Vagina (tissue), 2 donors: ENCODE measurements at regions not wholly inside any gene's neighbourhood (a gene's known extent, or its start where the extent isn't known, plus 50 kb on each side); places are given as distances from the start of the nearest gene placed in this dataset.

Source experiments
- DNase-seq, 2 donors: peaks; one replicate each; pipeline ENCODE4 v3.0.0-alpha.2; 2017; ENCODE audit errors: extremely low spot score in 2 of 2
- H3K27ac ChIP-seq: fragments of 200-600 bp; sonication (generic); one replicate; pipeline ENCODE4 v1.5.1; 2019
- H3K27me3 ChIP-seq: fragments of 200-600 bp; sonication (generic); one replicate; pipeline ENCODE4 v1.5.1; 2019
- H3K36me3 ChIP-seq, 2 donors: fragments of 200-600 bp; sonication (generic); one replicate each; pipeline ENCODE4 v1.5.1; 2017 to 2019
- H3K4me1 ChIP-seq: fragments of 200-600 bp; sonication (generic); one replicate; pipeline ENCODE4 v1.5.1; 2019
- H3K4me3 ChIP-seq, 2 donors: fragments of 200-600 bp; sonication (generic); 1 replicate in 1 of 2; 2 replicates in 1 of 2; pipeline ENCODE4 v1.5.1; 2016 to 2019
- H3K9me3 ChIP-seq: fragments of 200-600 bp; sonication (generic); one replicate; pipeline ENCODE4 v1.5.1; 2019
- CTCF ChIP-seq, 3 experiments: fragments of 450-650 bp in 2 of 3; fragments of 200-600 bp in 1 of 3; sonication (generic) in 1 of 3; IDR thresholded peaks; one replicate each; pipeline ENCODE4 v1.5.1; 2017 to 2019; ENCODE audit warnings: antibody characterized with exemption in 3 of 3, mild to moderate bottlenecking in 2 of 3, moderate library complexity in 2 of 3
- POLR2A ChIP-seq, 2 donors: fragments of 450-650 bp; IDR thresholded peaks; one replicate each; pipeline ENCODE4 v1.6.1; 2017; ENCODE audit warnings: antibody characterized with exemption in 2 of 2, mild to moderate bottlenecking in 2 of 2, moderate library complexity in 2 of 2
- POLR2AphosphoS5 ChIP-seq, 2 donors: sonication (generic); formaldehyde crosslinking; IDR thresholded peaks; one replicate each; pipeline ENCODE4 v1.9.0; 2017; ENCODE audit warnings: antibody characterized with exemption in 2 of 2, mild to moderate bottlenecking in 2 of 2, low read depth in 1 of 2; ENCODE audit not compliant: insufficient read depth in 1 of 2
- intact Hi-C: fragments of 100-400 bp; cut with DNase I; formaldehyde crosslinking; loops from one replicate; pipeline ENCODE4 v1.15.1; 2023

- no peaks in the 10 kb centered on the region for H3K4me1 ChIP-seq
- no peaks in the 10 kb centered on the region for H3K36me3 ChIP-seq
- H3K4me3 ChIP-seq = no peak overlapping the region
- no peaks in the 10 kb centered on the region for H3K9me3 ChIP-seq
- no peaks in the 10 kb centered on the region for H3K27me3 ChIP-seq
- DNase-seq = no peak
- no peak overlapping the region for H3K27ac ChIP-seq
- TF ChIP-seq POLR2A (IDR thresholded peaks at IDR 0.05) (no peak), CTCF (IDR thresholded peaks at IDR 0.05) (no peak), POLR2AphosphoS5 (IDR thresholded peaks at IDR 0.05; ENCODE audit: insufficient read depth in 1 of 2, low read depth in 1 of 2) (no peak)
- intact Hi-C loops = no loop called here
These were observed 101.8 kb upstream of the VEGFC start for GRCh38 chr4:176894498-176894897.

GRCh38 chr4:176896211-176896610 lies 103.5 kb upstream of the VEGFC start:
- H3K4me3 ChIP-seq = no peak overlapping the region
- DNase-seq = no peak
- H3K4me1 ChIP-seq = no peaks in the 10 kb centered on the region
- intact Hi-C loops = no loop called here
- no peaks in the 10 kb centered on the region for H3K36me3 ChIP-seq
- H3K27me3 ChIP-seq = no peaks in the 10 kb centered on the region
- no peak overlapping the region for H3K27ac ChIP-seq
- H3K9me3 ChIP-seq = no peaks in the 10 kb centered on the region
- no peak for TF ChIP-seq CTCF (IDR thresholded peaks at IDR 0.05)
- no peak for TF ChIP-seq POLR2A (IDR thresholded peaks at IDR 0.05)
- no peak for TF ChIP-seq POLR2AphosphoS5 (IDR thresholded peaks at IDR 0.05; ENCODE audit: insufficient read depth in 1 of 2, low read depth in 1 of 2)

- H3K9me3 ChIP-seq = no peaks in the 10 kb centered on the region
- TF ChIP-seq CTCF (IDR thresholded peaks at IDR 0.05) (no peak), POLR2AphosphoS5 (IDR thresholded peaks at IDR 0.05; ENCODE audit: insufficient read depth in 1 of 2, low read depth in 1 of 2) (no peak), POLR2A (IDR thresholded peaks at IDR 0.05) (no peak)
- H3K27ac ChIP-seq = no peak overlapping the region
- intact Hi-C loops = no loop called here
- no peaks in the 10 kb centered on the region for H3K4me1 ChIP-seq
- no peaks in the 10 kb centered on the region for H3K27me3 ChIP-seq
- H3K4me3 ChIP-seq = no peak overlapping the region
- no peak for DNase-seq
- H3K36me3 ChIP-seq = no peaks in the 10 kb centered on the region
These were observed 104.5 kb upstream of the VEGFC start for GRCh38 chr4:176897226-176897625.

- TF ChIP-seq CTCF (IDR thresholded peaks at IDR 0.05) (no peak), POLR2AphosphoS5 (IDR thresholded peaks at IDR 0.05; ENCODE audit: insufficient read depth in 1 of 2, low read depth in 1 of 2) (no peak), POLR2A (IDR thresholded peaks at IDR 0.05) (no peak)
- no peak for DNase-seq
- Histone ChIP-seq H3K9me3 (no peaks in the 10 kb centered on the region), H3K27me3 (no peaks in the 10 kb centered on the region), H3K36me3 (no peaks in the 10 kb centered on the region), H3K27ac (no peak overlapping the region), H3K4me1 (no peaks in the 10 kb centered on the region), H3K4me3 (no peak overlapping the region)
- intact Hi-C loops = no loop called here
These were observed 106.1 kb upstream of the VEGFC start for GRCh38 chr4:176898791-176899190.

GRCh38 chr4:176902710-176903323 lies 110.1 kb upstream of the VEGFC start:
- no peak overlapping the region for H3K27ac ChIP-seq
- H3K4me3 ChIP-seq = no peak overlapping the region
- H3K9me3 ChIP-seq = no peaks in the 10 kb centered on the region
- no peak for DNase-seq
- no peak for TF ChIP-seq CTCF (IDR thresholded peaks at IDR 0.05)
- no peak for TF ChIP-seq POLR2AphosphoS5 (IDR thresholded peaks at IDR 0.05; ENCODE audit: insufficient read depth in 1 of 2, low read depth in 1 of 2)
- no peak for TF ChIP-seq POLR2A (IDR thresholded peaks at IDR 0.05)
- no peaks in the 10 kb centered on the region for H3K27me3 ChIP-seq
- H3K4me1 ChIP-seq = no peaks in the 10 kb centered on the region
- no peaks in the 10 kb centered on the region for H3K36me3 ChIP-seq
- intact Hi-C loops = no loop called here
